K562 (cell line): ENCODE measurements at regions not wholly inside any gene's neighbourhood (a gene's known extent, or its start where the extent isn't known, plus 50 kb on each side); places are given as distances from the start of the nearest gene placed in this dataset.

Experiments used
- ATAC-seq: fragments of 200-7000 bp; cut with Tn5 transposase; 3 replicates; pipeline ENCODE4 v1.9.1; 2020; ENCODE audit warnings: moderate library complexity
- BruUV-seq: library from RNA; stranded (reverse); fragments of 400-500 nt; replicated peaks from 2 replicates; lab custom pipeline; 2021; lab: Mats Ljungman, UMichigan
- CTCF ChIA-PET: fragments of 300-600 bp; formaldehyde crosslinking; extraction: SDS; loops from one replicate; lab custom pipeline; 2021; ENCODE audit warnings: low intra/inter-chr PET ratio; lab: Yijun Ruan, JAX
- POLR2A ChIA-PET: fragments of 300-600, 350-650 bp; sonication (Branson Sonifier 250); formaldehyde crosslinking; extraction: SDS; loops from one replicate; lab custom pipeline; 2021; ENCODE audit warnings: antibody characterized with exemption, inconsistent platforms; lab: Yijun Ruan, JAX
- DNase-seq, 4 experiments: peaks; one replicate each; pipeline versions ENCODE4 v3.0.0 to v3.0.0-alpha.2; 2011 to 2018; ENCODE audit warnings: low spot score in 3 of 4, mixed read lengths in 3 of 4; ENCODE audit errors: extremely low read depth in 1 of 4
- FAIRE-seq: peaks from 2 replicates; lab custom pipeline; 2011; peaks lifted over from hg19 to GRCh38; lab: Jason Lieb, UNC
- H2AFZ ChIP-seq: 2 replicates; pipeline ENCODE4 v1.6.0; 2011; ENCODE audit warnings: low read depth, low read length, control low read depth, inconsistent platforms
- H3K27ac ChIP-seq: fragments of 200-600 bp; 3 replicates; pipeline ENCODE4 v1.8.0; 2011; ENCODE audit warnings: low read depth, mild to moderate bottlenecking, control low read depth, inconsistent platforms, low read length, moderate library complexity, mixed read lengths; ENCODE audit errors: extremely low read depth
- H3K27me3 ChIP-seq, 2 experiments: fragments of 300-600 bp in 1 of 2; 2 replicates in 1 of 2; 3 replicates in 1 of 2; pipeline versions ENCODE4 v1.6.0 to v1.8.0; 2011; ENCODE audit warnings: inconsistent platforms in 2 of 2, low read length in 2 of 2, mild to moderate bottlenecking in 1 of 2, mixed read lengths in 1 of 2, moderate library complexity in 1 of 2; ENCODE audit not compliant: control insufficient read depth in 2 of 2, insufficient read depth in 2 of 2
- H3K36me3 ChIP-seq: fragments of 300-600 bp; 3 replicates; pipeline ENCODE4 v1.8.0; 2011; ENCODE audit warnings: mild to moderate bottlenecking, low read length, inconsistent platforms; ENCODE audit not compliant: control insufficient read depth, insufficient read depth
- H3K4me1 ChIP-seq, 2 experiments: fragments of 200-600 bp in 1 of 2; replicated peaks in 1 of 2; 2 replicates in 1 of 2; 3 replicates in 1 of 2; pipeline versions ENCODE4 v1.5.1 to v1.8.0; 2011; ENCODE audit warnings: inconsistent platforms in 2 of 2, low read length in 2 of 2, mild to moderate bottlenecking in 1 of 2, mixed read lengths in 1 of 2, moderate library complexity in 1 of 2; ENCODE audit not compliant: control insufficient read depth in 2 of 2, insufficient read depth in 2 of 2
- H3K4me2 ChIP-seq: 2 replicates; pipeline ENCODE4 v1.6.1; 2011; ENCODE audit warnings: low read length, control low read depth, inconsistent platforms, mixed read lengths; ENCODE audit not compliant: insufficient read depth
- H3K4me3 ChIP-seq: fragments of 200-600 bp; sonication (generic), shearing (Covaris generic); 2 replicates; pipeline ENCODE4 v1.5.1; 2016; ENCODE audit warnings: control low read depth, inconsistent platforms
- H3K79me2 ChIP-seq: fragments of 200-600 bp; 3 replicates; pipeline ENCODE4 v1.8.0; 2011; ENCODE audit warnings: low read length, inconsistent platforms; ENCODE audit not compliant: control insufficient read depth, insufficient read depth
- H3K9ac ChIP-seq, 2 experiments: 2 replicates each; pipeline versions ENCODE4 v1.6.0 to v1.6.1; 2011; ENCODE audit warnings: low read depth in 2 of 2, low read length in 2 of 2, control low read depth in 1 of 2, inconsistent platforms in 1 of 2, mild to moderate bottlenecking in 1 of 2, mixed read lengths in 1 of 2; ENCODE audit not compliant: insufficient read depth in 1 of 2
- H3K9me1 ChIP-seq: one replicate; pipeline ENCODE4 v1.6.0; 2011; ENCODE audit warnings: inconsistent platforms, mild to moderate bottlenecking, low read length, moderate library complexity; ENCODE audit not compliant: control insufficient read depth, insufficient read depth
- H3K9me3 ChIP-seq: replicated peaks from 2 replicates; pipeline ENCODE4 v1.5.1; 2011; ENCODE audit warnings: low read depth, low read length, inconsistent platforms; ENCODE audit not compliant: control insufficient read depth, insufficient read depth
- H4K20me1 ChIP-seq: replicated peaks from 2 replicates; pipeline ENCODE4 v1.6.1; 2011; ENCODE audit warnings: low read length, inconsistent platforms, mixed read lengths; ENCODE audit not compliant: control insufficient read depth, insufficient read depth
- BCOR ChIP-seq: fragments of 450-650 bp; IDR thresholded peaks from 2 replicates; pipeline ENCODE4 v1.6.1; 2016
- CCNT2 ChIP-seq: IDR thresholded peaks from 2 replicates; pipeline ENCODE4 v1.6.1; 2011; ENCODE audit warnings: borderline replicate concordance, low read depth, mild to moderate bottlenecking, moderate library complexity, mixed read lengths, low read length; ENCODE audit not compliant: insufficient read length; ENCODE audit errors: extremely low read depth
- E2F3 ChIP-seq: fragments of 250-450 bp; sonication (Bioruptor Pico); IDR thresholded peaks from 2 replicates; pipeline ENCODE4 v1.4.0; 2020; ENCODE audit warnings: mild to moderate bottlenecking
- FOXP1 ChIP-seq: sonication (generic); formaldehyde crosslinking; IDR thresholded peaks from 2 replicates; pipeline ENCODE4 v1.8.0; 2022; ENCODE audit warnings: mild to moderate bottlenecking, missing genetic modification reagents
- KAT8 ChIP-seq: fragments of 450-650 bp; IDR thresholded peaks from 2 replicates; pipeline ENCODE4 v1.6.1; 2016; ENCODE audit warnings: low read depth, mild to moderate bottlenecking
- L3MBTL2 ChIP-seq: fragments of 450-650 bp; IDR thresholded peaks from 2 replicates; pipeline ENCODE4 v1.6.1; 2016; ENCODE audit warnings: mild to moderate bottlenecking, moderate library complexity
- NFXL1 ChIP-seq: fragments of 450-650 bp; formaldehyde crosslinking; IDR thresholded peaks from 2 replicates; pipeline ENCODE4 v1.4.0; 2021; ENCODE audit warnings: mild to moderate bottlenecking
- NR1H2 ChIP-seq: sonication (generic); formaldehyde crosslinking; IDR thresholded peaks from 2 replicates; pipeline ENCODE4 v1.4.0; 2020; ENCODE audit warnings: mild to moderate bottlenecking, missing genetic modification reagents
- NRF1 ChIP-seq, 2 experiments: fragments of 450-650 bp; IDR thresholded peaks in 1 of 2; conservative IDR thresholded peaks in 1 of 2; 2 replicates each; pipeline ENCODE4 v1.6.1; 2014; ENCODE audit warnings: mild to moderate bottlenecking in 2 of 2
- PHB2 ChIP-seq: fragments of 450-650 bp; IDR thresholded peaks from 2 replicates; pipeline ENCODE4 v1.6.1; 2017; ENCODE audit warnings: low read depth
- SIN3B ChIP-seq: fragments of 450-650 bp; IDR thresholded peaks from 2 replicates; pipeline ENCODE4 v1.6.1; 2017; ENCODE audit warnings: low read depth, mild to moderate bottlenecking, moderate library complexity
- TAF9B ChIP-seq: fragments of 450-650 bp; IDR thresholded peaks from 2 replicates; pipeline ENCODE4 v1.6.1; 2018; ENCODE audit warnings: mild to moderate bottlenecking; ENCODE audit not compliant: partially characterized antibody
- TSC22D4 ChIP-seq: fragments of 450-650 bp; IDR thresholded peaks from 2 replicates; pipeline ENCODE4 v1.6.1; 2016; ENCODE audit warnings: missing genetic modification characterization, missing biosample characterization, control low read depth
- ZEB2 ChIP-seq: fragments of 450-650 bp; IDR thresholded peaks from 2 replicates; pipeline ENCODE4 v1.6.1; 2016
- ZFPM2 ChIP-seq: fragments of 250-450 bp; sonication (Bioruptor Pico); IDR thresholded peaks from 2 replicates; pipeline ENCODE4 v1.5.1; 2022; ENCODE audit warnings: mild to moderate bottlenecking
- ZNF41 ChIP-seq: fragments of 250-450 bp; sonication (Bioruptor Pico); conservative IDR thresholded peaks from 2 replicates; pipeline ENCODE4 v1.4.0; 2020; ENCODE audit warnings: mild to moderate bottlenecking
- WGBS: fragments of 100-300 bp; shearing (Covaris generic); methylation state at CpG from one replicate; pipeline ENCODE4 v1.1.6; 2016; ENCODE audit warnings: low coverage, mixed read lengths; ENCODE audit not compliant: insufficient coverage; ENCODE audit errors: missing lambda C conversion rate; 5-methylcytosine and 5-hydroxymethylcytosine counted together
- in situ Hi-C: fragments of 300-500 bp; cut with MboI; formaldehyde crosslinking; loops from 4 replicates; pipeline ENCODE4 v1.15.0; 2018; ENCODE audit warnings: inconsistent platforms, mixed read lengths
- intact Hi-C: fragments of 100-400 bp; cut with micrococcal nuclease; formaldehyde crosslinking; loops from 2 replicates; pipeline ENCODE4 v1.14.2; 2022
- TF ChIP-seq, protein P1 (sequence below): fragments of 450-650 bp; formaldehyde crosslinking; conservative IDR thresholded peaks from 2 replicates; pipeline ENCODE4 v1.4.0; 2022; ENCODE audit warnings: mild to moderate bottlenecking, missing genetic modification characterization
- TF ChIP-seq, protein P2 (sequence below): fragments of 250-450 bp; sonication (Bioruptor Pico); IDR thresholded peaks from 2 replicates; pipeline ENCODE4 v1.5.0; 2022; ENCODE audit warnings: mild to moderate bottlenecking
- TF ChIP-seq, protein P3 (sequence below): fragments of 450-650 bp; IDR thresholded peaks from 2 replicates; pipeline ENCODE4 v1.6.1; 2017; ENCODE audit warnings: mild to moderate bottlenecking, moderate library complexity

DNA sequence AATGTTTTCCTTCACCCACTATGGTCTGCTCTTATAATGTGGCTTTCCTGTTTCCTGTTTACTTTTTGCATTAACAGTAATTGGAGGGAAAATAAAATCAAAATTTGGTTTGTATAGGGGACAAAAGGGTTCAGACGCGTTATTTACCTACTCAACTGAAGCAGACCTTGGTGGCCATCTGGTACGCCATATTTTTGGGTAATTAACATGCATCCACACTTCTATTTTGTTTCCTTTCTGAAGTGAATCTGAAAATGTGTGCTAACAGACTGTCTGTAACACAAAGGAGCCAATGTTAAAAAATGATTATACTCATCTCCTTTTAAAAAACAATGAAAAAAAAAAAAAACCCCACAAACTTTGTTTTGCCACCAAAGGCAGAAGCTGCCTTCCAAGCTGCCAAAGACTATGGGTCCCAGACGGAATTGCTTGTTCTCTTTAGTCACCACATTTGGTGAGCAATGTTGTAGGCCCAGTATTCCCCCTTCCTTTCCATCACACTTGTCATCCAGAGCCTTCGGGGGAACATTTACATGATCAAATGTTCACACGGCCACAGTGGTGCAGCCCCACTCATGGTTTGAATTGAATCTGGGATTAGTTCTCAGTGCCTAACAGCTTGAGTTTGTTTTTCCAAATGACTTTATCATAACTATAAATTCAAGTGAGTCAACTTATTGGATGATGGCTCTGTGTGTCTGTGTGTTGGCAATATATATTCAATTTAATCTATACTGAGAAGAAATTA lies 323.7 kb upstream of the CD180 start:
- Histone ChIP-seq H3K79me2 (no peaks in the 10 kb centered on the region), H3K36me3 (no peaks in the 10 kb centered on the region), H3K9ac (no peak overlapping the region), H3K4me2 (no peak overlapping the region), H3K4me3 (no peak overlapping the region), H3K27ac (no peak overlapping the region), H3K4me1 (no peaks in the 10 kb centered on the region), H3K9me1 (no peaks in the 10 kb centered on the region), H2AFZ (no peak overlapping the region), H3K27me3 (no peaks in the 10 kb centered on the region), H4K20me1 (no peaks in the 10 kb centered on the region), H3K9me3 (no peaks in the 10 kb centered on the region)
- ChIA-PET POLR2A (no interaction called here), CTCF (no interaction called here)
- FAIRE-seq (no peak), DNase-seq (no peak), ATAC-seq (no peak)
- WGBS = 1% methylated on average over 6 of the region's 6 CpGs
- BruUV-seq = no TSS peak
- in situ Hi-C loops = no loop called here
- intact Hi-C loops = no loop called here
- no peak for TF ChIP-seq KAT8
- TF ChIP-seq, protein P1, sequence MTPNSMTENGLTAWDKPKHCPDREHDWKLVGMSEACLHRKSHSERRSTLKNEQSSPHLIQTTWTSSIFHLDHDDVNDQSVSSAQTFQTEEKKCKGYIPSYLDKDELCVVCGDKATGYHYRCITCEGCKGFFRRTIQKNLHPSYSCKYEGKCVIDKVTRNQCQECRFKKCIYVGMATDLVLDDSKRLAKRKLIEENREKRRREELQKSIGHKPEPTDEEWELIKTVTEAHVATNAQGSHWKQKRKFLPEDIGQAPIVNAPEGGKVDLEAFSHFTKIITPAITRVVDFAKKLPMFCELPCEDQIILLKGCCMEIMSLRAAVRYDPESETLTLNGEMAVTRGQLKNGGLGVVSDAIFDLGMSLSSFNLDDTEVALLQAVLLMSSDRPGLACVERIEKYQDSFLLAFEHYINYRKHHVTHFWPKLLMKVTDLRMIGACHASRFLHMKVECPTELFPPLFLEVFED = no peak
- no peak for TF ChIP-seq CCNT2
- no peak for TF ChIP-seq ZFPM2
- no peak for TF ChIP-seq L3MBTL2
- TF ChIP-seq, protein P2, sequence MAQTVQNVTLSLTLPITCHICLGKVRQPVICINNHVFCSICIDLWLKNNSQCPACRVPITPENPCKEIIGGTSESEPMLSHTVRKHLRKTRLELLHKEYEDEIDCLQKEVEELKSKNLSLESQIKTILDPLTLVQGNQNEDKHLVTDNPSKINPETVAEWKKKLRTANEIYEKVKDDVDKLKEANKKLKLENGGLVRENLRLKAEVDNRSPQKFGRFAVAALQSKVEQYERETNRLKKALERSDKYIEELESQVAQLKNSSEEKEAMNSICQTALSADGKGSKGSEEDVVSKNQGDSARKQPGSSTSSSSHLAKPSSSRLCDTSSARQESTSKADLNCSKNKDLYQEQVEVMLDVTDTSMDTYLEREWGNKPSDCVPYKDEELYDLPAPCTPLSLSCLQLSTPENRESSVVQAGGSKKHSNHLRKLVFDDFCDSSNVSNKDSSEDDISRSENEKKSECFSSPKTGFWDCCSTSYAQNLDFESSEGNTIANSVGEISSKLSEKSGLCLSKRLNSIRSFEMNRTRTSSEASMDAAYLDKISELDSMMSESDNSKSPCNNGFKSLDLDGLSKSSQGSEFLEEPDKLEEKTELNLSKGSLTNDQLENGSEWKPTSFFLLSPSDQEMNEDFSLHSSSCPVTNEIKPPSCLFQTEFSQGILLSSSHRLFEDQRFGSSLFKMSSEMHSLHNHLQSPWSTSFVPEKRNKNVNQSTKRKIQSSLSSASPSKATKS (CRISPR knock-in tag) = no peak
- no peak for TF ChIP-seq E2F3 (CRISPR knock-in tag)
- TF ChIP-seq BCOR = no peak
- TF ChIP-seq, protein P3, sequence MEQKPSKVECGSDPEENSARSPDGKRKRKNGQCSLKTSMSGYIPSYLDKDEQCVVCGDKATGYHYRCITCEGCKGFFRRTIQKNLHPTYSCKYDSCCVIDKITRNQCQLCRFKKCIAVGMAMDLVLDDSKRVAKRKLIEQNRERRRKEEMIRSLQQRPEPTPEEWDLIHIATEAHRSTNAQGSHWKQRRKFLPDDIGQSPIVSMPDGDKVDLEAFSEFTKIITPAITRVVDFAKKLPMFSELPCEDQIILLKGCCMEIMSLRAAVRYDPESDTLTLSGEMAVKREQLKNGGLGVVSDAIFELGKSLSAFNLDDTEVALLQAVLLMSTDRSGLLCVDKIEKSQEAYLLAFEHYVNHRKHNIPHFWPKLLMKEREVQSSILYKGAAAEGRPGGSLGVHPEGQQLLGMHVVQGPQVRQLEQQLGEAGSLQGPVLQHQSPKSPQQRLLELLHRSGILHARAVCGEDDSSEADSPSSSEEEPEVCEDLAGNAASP = no peak
- no peak for TF ChIP-seq ZNF41
- TF ChIP-seq SIN3B = no peak
- no peak for TF ChIP-seq ZEB2
- TF ChIP-seq NR1H2 (CRISPR knock-in tag) = no peak
- TF ChIP-seq TSC22D4 (tag) = no peak
- no peak for TF ChIP-seq TAF9B
- TF ChIP-seq NRF1 (conservative IDR thresholded peaks at IDR 0.05 in 1 of 2, IDR thresholded peaks at IDR 0.05 in 1 of 2) = no peak
- no peak for TF ChIP-seq NFXL1 (CRISPR knock-in tag)
- TF ChIP-seq FOXP1 = no peak
- no peak for TF ChIP-seq PHB2
